SH-SY5Y (cell line): ENCODE measurements at regions not wholly inside any gene's neighbourhood (a gene's known extent, or its start where the extent isn't known, plus 50 kb on each side); places are given as distances from the start of the nearest gene placed in this dataset.

Experiments
- GATA2 ChIP-seq: IDR thresholded peaks from 2 replicates; pipeline ENCODE4 v1.6.1; 2011; ENCODE audit warnings: mild to moderate bottlenecking, low read depth, low read length
- GATA3 ChIP-seq: IDR thresholded peaks from 2 replicates; pipeline ENCODE4 v1.6.1; 2011; ENCODE audit warnings: low read depth, mild to moderate bottlenecking, low read length, moderate library complexity

DNA sequence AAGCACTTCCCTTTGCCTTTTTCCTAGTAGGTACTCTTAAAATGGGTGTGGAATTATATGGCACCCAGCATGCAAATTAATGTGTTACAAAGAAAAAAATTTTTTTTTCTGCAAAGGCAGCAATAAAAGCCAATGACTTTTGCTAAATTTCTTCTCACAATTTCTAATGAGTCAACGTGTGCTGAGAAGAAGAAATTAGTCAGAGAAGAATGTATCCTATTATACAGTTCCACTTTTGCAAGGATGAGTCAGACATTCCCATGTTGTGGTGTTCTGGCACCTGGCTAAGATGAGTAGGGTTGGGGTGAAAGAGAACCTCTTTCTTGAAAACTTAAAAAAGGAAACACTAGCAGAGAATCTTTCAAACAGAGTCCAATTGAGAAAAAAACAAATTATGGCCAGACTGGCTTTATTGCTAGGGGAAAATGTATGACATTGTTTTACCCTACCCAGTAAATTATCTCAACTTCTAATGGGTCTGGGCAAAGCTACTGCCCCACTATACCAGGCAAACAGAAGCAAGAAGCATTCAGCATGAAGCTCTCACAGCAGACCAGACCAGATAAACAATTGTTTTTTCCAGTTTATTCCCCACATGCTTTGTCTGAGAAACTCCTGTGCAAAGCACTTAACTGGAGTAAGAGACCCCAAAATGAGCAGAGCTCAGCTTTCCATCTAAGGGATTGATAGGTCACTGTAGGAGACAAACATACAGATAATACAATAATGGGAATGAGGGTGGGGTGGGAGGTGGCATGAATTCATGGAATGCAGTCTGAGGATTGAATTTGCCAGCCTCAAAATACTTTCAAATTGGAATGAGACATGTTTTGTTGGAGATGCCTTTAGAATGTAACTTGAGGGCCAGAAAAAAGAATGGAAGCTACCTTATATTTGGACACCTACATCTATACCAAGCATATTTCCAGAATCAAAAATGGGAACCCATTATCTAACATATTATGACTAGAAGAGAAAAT is 220.8 kb upstream of the RFX3 start:
- TF ChIP-seq GATA2 (no peak), GATA3 (no peak)
